Kidney (tissue), 13 donors: ENCODE measurements at regions not wholly inside any gene's neighbourhood (a gene's known extent, or its start where the extent isn't known, plus 50 kb on each side); places are given as distances from the start of the nearest gene placed in this dataset.

Experiments
- DNase-seq, 5 donors: peaks; one replicate each; pipeline ENCODE4 v3.0.0-alpha.2; 2013 to 2020
- FAIRE-seq: peaks from 2 replicates; lab custom pipeline; 2012; peaks lifted over from hg19 to GRCh38; lab: Jason Lieb, UNC
- H3K27ac ChIP-seq, 2 donors: one replicate each; pipeline ENCODE4 v1.7.0; 2013; ENCODE audit warnings: low read depth in 2 of 2, low read length in 2 of 2, inconsistent platforms in 1 of 2
- H3K27me3 ChIP-seq: one replicate; pipeline ENCODE4 v1.7.1; 2013; ENCODE audit warnings: low read length, inconsistent platforms; ENCODE audit not compliant: control insufficient read depth, insufficient read depth
- H3K36me3 ChIP-seq, 3 donors: one replicate each; pipeline versions ENCODE4 v1.7.0 to v1.7.1; 2013; ENCODE audit warnings: low read length in 3 of 3, control low read depth in 1 of 3, inconsistent platforms in 1 of 3; ENCODE audit not compliant: insufficient read depth in 3 of 3, control insufficient read depth in 2 of 3
- H3K4me1 ChIP-seq, 3 donors: one replicate each; pipeline versions ENCODE4 v1.7.0 to v1.7.1; 2013; ENCODE audit warnings: low read length in 3 of 3, inconsistent platforms in 1 of 3, low read depth in 1 of 3; ENCODE audit not compliant: control insufficient read depth in 2 of 3, insufficient read depth in 2 of 3
- H3K4me3 ChIP-seq, 3 donors: one replicate each; pipeline versions ENCODE4 v1.7.0 to v1.8.1; 2013; ENCODE audit warnings: low read length in 3 of 3, control low read depth in 1 of 3, inconsistent platforms in 1 of 3
- H3K9ac ChIP-seq, 3 donors: one replicate each; pipeline versions ENCODE4 v1.7.0 to v1.7.1; 2013; ENCODE audit warnings: low read length in 3 of 3, control low read depth in 1 of 3, inconsistent platforms in 1 of 3
- H3K9me3 ChIP-seq, 3 donors: one replicate each; pipeline versions ENCODE4 v1.7.0 to v1.7.1; 2013; ENCODE audit warnings: low read length in 3 of 3, control low read depth in 1 of 3, inconsistent platforms in 1 of 3; ENCODE audit not compliant: control insufficient read depth in 2 of 3, insufficient read depth in 1 of 3
- CTCF ChIP-seq: IDR thresholded peaks from 3 replicates; pipeline ENCODE4 v1.5.1; 2012; ENCODE audit warnings: mild to moderate bottlenecking, moderate library complexity, borderline replicate concordance; ENCODE audit not compliant: insufficient read depth; ENCODE audit errors: extremely low read depth
- intact Hi-C: fragments of 100-400 bp; cut with DNase I; formaldehyde crosslinking; loops from one replicate; pipeline ENCODE4 v1.11.1; 2022
- donor health status: control.
- donor health status: control.
- donor health status: control.
- donor health status: control.
- donor health status: control.
- donor health status: DM: yes; HTN: yes; CAD: no.
- donor health status: Normal renal cell carcinoma (clear cell type).

- no peaks in the 10 kb centered on the region for H3K4me1 ChIP-seq
- DNase-seq (no peak), FAIRE-seq (no peak)
- H3K9me3 ChIP-seq = no peaks in the 10 kb centered on the region
- H3K27ac ChIP-seq = no peak overlapping the region
- no peaks in the 10 kb centered on the region for H3K36me3 ChIP-seq
- H3K9ac ChIP-seq = no peak overlapping the region
- TF ChIP-seq CTCF = no peak
- intact Hi-C loops = no loop called here
- no peak overlapping the region for H3K4me3 ChIP-seq
- no peaks in the 10 kb centered on the region for H3K27me3 ChIP-seq
Measured at GRCh38 chr4:152190907-152191306, 345.0 kb downstream of the FBXW7 start.

GRCh38 chr4:152189451-152190179, 346.3 kb downstream of the FBXW7 start:
- Histone ChIP-seq H3K4me1 (no peaks in the 10 kb centered on the region), H3K27me3 (no peaks in the 10 kb centered on the region), H3K27ac (no peak overlapping the region), H3K4me3 (no peak overlapping the region), H3K36me3 (no peaks in the 10 kb centered on the region), H3K9me3 (no peaks in the 10 kb centered on the region), H3K9ac (no peak overlapping the region)
- no peak for DNase-seq
- intact Hi-C loops = no loop called here
- FAIRE-seq = no peak
- TF ChIP-seq CTCF = no peak

- Histone ChIP-seq H3K4me1 (no peaks in the 10 kb centered on the region), H3K9ac (no peak overlapping the region), H3K4me3 (no peak overlapping the region), H3K9me3 (peaks cover 0 to 6% (median 0%) of the 10 kb centered on the region in 3 donors), H3K36me3 (no peaks in the 10 kb centered on the region), H3K27ac (no peak overlapping the region), H3K27me3 (no peaks in the 10 kb centered on the region)
- FAIRE-seq (no peak), DNase-seq (no peak)
- intact Hi-C loops = no loop called here
- no peak for TF ChIP-seq CTCF
Measured at GRCh38 chr4:152188801-152189200, 347.1 kb downstream of the FBXW7 start.
